ENCODE measurements at regions not wholly inside any gene's neighbourhood (a gene's known extent, or its start where the extent isn't known, plus 50 kb on each side); places are given as distances from the start of the nearest gene placed in this dataset.
"Not testable (repeated sequence)": the region's sequence is repeated elsewhere in the genome, so short reads cannot be mapped to it uniquely, and the experiment has no call there.

GRCh38 chr1:244305776-244306341 lies 145.8 kb downstream of the ADSS2 start:
- Histone ChIP-seq H3K27me3 (no peaks in the 10 kb centered on the region), H3K27ac (no peak overlapping the region), H3K36me3 (no peaks in the 10 kb centered on the region), H3K4me3 (no peak overlapping the region), H3K9me3 (no peaks in the 10 kb centered on the region), H3K4me1 (peaks cover 4% of the 10 kb centered on the region)
- DNase-seq (ENCODE audit: low spot score in 2 of 2): no peak
- WGBS: 88% methylated on average over 4 of the region's 4 CpGs
- TF ChIP-seq EP300 (IDR thresholded peaks at IDR 0.05) (no peak), CTCF (IDR thresholded peaks at IDR 0.05) (no peak), POLR2A (IDR thresholded peaks at IDR 0.05) (no peak), POLR2AphosphoS5 (IDR thresholded peaks at IDR 0.05) (no peak)

GRCh38 chr1:244306544-244306943 lies 145.2 kb downstream of the ADSS2 start:
- Histone ChIP-seq H3K4me1 (peaks cover 4% of the 10 kb centered on the region), H3K27me3 (no peaks in the 10 kb centered on the region), H3K27ac (no peak overlapping the region), H3K36me3 (no peaks in the 10 kb centered on the region), H3K9me3 (no peaks in the 10 kb centered on the region), H3K4me3 (no peak overlapping the region)
- 98% methylated on average over 2 of the region's 2 CpGs for WGBS
- TF ChIP-seq EP300 (IDR thresholded peaks at IDR 0.05): no peak
- no peak for TF ChIP-seq POLR2A (IDR thresholded peaks at IDR 0.05)
- TF ChIP-seq CTCF (IDR thresholded peaks at IDR 0.05): no peak
- no peak for TF ChIP-seq POLR2AphosphoS5 (IDR thresholded peaks at IDR 0.05)
- no peak for DNase-seq (ENCODE audit: low spot score in 2 of 2)

GRCh38 chr1:244309191-244309590 lies 142.5 kb downstream of the ADSS2 start:
- H3K4me1 ChIP-seq; DNase-seq (ENCODE audit: low spot score in 2 of 2); H3K4me3 ChIP-seq; H3K9me3 ChIP-seq; H3K27me3 ChIP-seq; H3K27ac ChIP-seq; H3K36me3 ChIP-seq: not testable (repeated sequence)
- WGBS: 87% methylated on average over 4 of the region's 4 CpGs

- peak in 1 of 2 donors; percentile 69 for DNase-seq (ENCODE audit: low spot score in 2 of 2)
- 53% methylated on average over 18 of the region's 18 CpGs for WGBS
- no peak overlapping the region for H3K4me3 ChIP-seq
- TF ChIP-seq CTCF (IDR thresholded peaks at IDR 0.05): no peak
- TF ChIP-seq POLR2A (IDR thresholded peaks at IDR 0.05): no peak
- no peak for TF ChIP-seq POLR2AphosphoS5 (IDR thresholded peaks at IDR 0.05)
- no peak for TF ChIP-seq EP300 (IDR thresholded peaks at IDR 0.05)
- H3K4me1 ChIP-seq: no peaks in the 10 kb centered on the region
- peak overlapping the region; percentile 26 for H3K27ac ChIP-seq
- no peaks in the 10 kb centered on the region for H3K9me3 ChIP-seq
- no peaks in the 10 kb centered on the region for H3K36me3 ChIP-seq
- no peaks in the 10 kb centered on the region for H3K27me3 ChIP-seq
Observed at GRCh38 chr1:244311784-244312532, 139.8 kb downstream of the ADSS2 start.

- H3K27me3 ChIP-seq: no peaks in the 10 kb centered on the region
- H3K4me3 ChIP-seq: no peak overlapping the region
- WGBS: 62% methylated on average over 9 of the region's 9 CpGs
- no peaks in the 10 kb centered on the region for H3K4me1 ChIP-seq
- H3K36me3 ChIP-seq: no peaks in the 10 kb centered on the region
- DNase-seq (ENCODE audit: low spot score in 2 of 2): peak in 1 of 2 donors; percentile 81
- H3K27ac ChIP-seq: no peak overlapping the region
- TF ChIP-seq EP300 (IDR thresholded peaks at IDR 0.05) (no peak), POLR2A (IDR thresholded peaks at IDR 0.05) (no peak), POLR2AphosphoS5 (IDR thresholded peaks at IDR 0.05) (no peak), CTCF (IDR thresholded peaks at IDR 0.05) (no peak)
- H3K9me3 ChIP-seq: no peaks in the 10 kb centered on the region
Observed at GRCh38 chr1:244313346-244313745, 138.4 kb downstream of the ADSS2 start.
